Left ventricle myocardium inferior (tissue), 1 donor: ENCODE measurements at regions not wholly inside any gene's neighbourhood (a gene's known extent, or its start where the extent isn't known, plus 50 kb on each side); places are given as distances from the start of the nearest gene placed in this dataset.

ENCODE experiments used
- DNase-seq: peaks from one replicate; pipeline ENCODE4 v3.0.0-alpha.2; 2020
- H3K27ac ChIP-seq: fragments of 200-600 bp; replicated peaks from 2 replicates; pipeline ENCODE4 v1.8.0; 2021
- H3K27me3 ChIP-seq: fragments of 200-600 bp; 2 replicates; pipeline ENCODE4 v1.8.0; 2021; ENCODE audit warnings: low read depth
- H3K36me3 ChIP-seq: fragments of 200-600 bp; 2 replicates; pipeline ENCODE4 v1.8.0; 2021
- H3K4me1 ChIP-seq: fragments of 200-600 bp; 2 replicates; pipeline ENCODE4 v1.8.0; 2021
- H3K4me3 ChIP-seq: fragments of 200-600 bp; 2 replicates; pipeline ENCODE4 v1.8.0; 2021; ENCODE audit warnings: mild to moderate bottlenecking, moderate library complexity
- H3K9me3 ChIP-seq: fragments of 200-600 bp; replicated peaks from 2 replicates; pipeline ENCODE4 v1.8.0; 2021
- CTCF ChIP-seq: fragments of 200-600 bp; IDR thresholded peaks from 2 replicates; pipeline ENCODE4 v1.8.0; 2021; ENCODE audit warnings: antibody characterized with exemption, mild to moderate bottlenecking, borderline replicate concordance
- intact Hi-C: fragments of 100-400 bp; cut with micrococcal nuclease; formaldehyde crosslinking; loops from one replicate; pipeline ENCODE4 v1.11.0; 2022
- donor health status: DM: no; HTN: yes; CAD: no; lungs with severe emphysema.

GRCh38 chr3:153657461-153657860, 463.7 kb upstream of the ARHGEF26 start:
- DNase-seq, result no peak
- Histone ChIP-seq H3K27me3 (no peaks in the 10 kb centered on the region), H3K9me3 (peaks cover 44% of the 10 kb centered on the region), H3K27ac (no peak overlapping the region), H3K4me3 (no peak overlapping the region), H3K4me1 (no peaks in the 10 kb centered on the region), H3K36me3 (no peaks in the 10 kb centered on the region)
- no peak for TF ChIP-seq CTCF
- intact Hi-C loops, result no loop called here

- no peak for DNase-seq
- intact Hi-C loops, result no loop called here
- TF ChIP-seq CTCF, result no peak
Measured at GRCh38 chr3:153658136-153658535, 463.1 kb upstream of the ARHGEF26 start.

GRCh38 chr3:153666991-153667740, 454.0 kb upstream of the ARHGEF26 start:
- H3K9me3 ChIP-seq, result peaks cover 3% of the 10 kb centered on the region
- H3K27ac ChIP-seq, result no peak overlapping the region
- H3K4me1 ChIP-seq, result no peaks in the 10 kb centered on the region
- no peaks in the 10 kb centered on the region for H3K36me3 ChIP-seq
- TF ChIP-seq CTCF, result no peak
- H3K4me3 ChIP-seq, result no peak overlapping the region
- DNase-seq, result no peak
- no peaks in the 10 kb centered on the region for H3K27me3 ChIP-seq
- intact Hi-C loops, result no loop called here

More at GRCh38 chr3:153658136-153658535, 463.1 kb upstream of the ARHGEF26 start:
- no peak overlapping the region for H3K27ac ChIP-seq
- no peaks in the 10 kb centered on the region for H3K4me1 ChIP-seq
- H3K36me3 ChIP-seq, result no peaks in the 10 kb centered on the region
- H3K27me3 ChIP-seq, result no peaks in the 10 kb centered on the region
- peaks cover 44% of the 10 kb centered on the region for H3K9me3 ChIP-seq
- H3K4me3 ChIP-seq, result no peak overlapping the region

GRCh38 chr3:153669527-153669926, 451.7 kb upstream of the ARHGEF26 start:
- DNase-seq, result no peak
- H3K27me3 ChIP-seq, result no peaks in the 10 kb centered on the region
- no peaks in the 10 kb centered on the region for H3K36me3 ChIP-seq
- H3K4me1 ChIP-seq, result no peaks in the 10 kb centered on the region
- no peaks in the 10 kb centered on the region for H3K9me3 ChIP-seq
- no peak for TF ChIP-seq CTCF
- no peak overlapping the region for H3K4me3 ChIP-seq
- intact Hi-C loops, result no loop called here
- H3K27ac ChIP-seq, result no peak overlapping the region

- no peak overlapping the region for H3K27ac ChIP-seq
- H3K9me3 ChIP-seq, result no peaks in the 10 kb centered on the region
- no peaks in the 10 kb centered on the region for H3K27me3 ChIP-seq
- no peak for TF ChIP-seq CTCF
- intact Hi-C loops, result no loop called here
- no peak for DNase-seq
- no peaks in the 10 kb centered on the region for H3K4me1 ChIP-seq
- no peaks in the 10 kb centered on the region for H3K36me3 ChIP-seq
- no peak overlapping the region for H3K4me3 ChIP-seq
Measured at GRCh38 chr3:153670577-153670976, 450.6 kb upstream of the ARHGEF26 start.
